HEK293T (cell line): ENCODE measurements at regions not wholly inside any gene's neighbourhood (a gene's known extent, or its start where the extent isn't known, plus 50 kb on each side); places are given as distances from the start of the nearest gene placed in this dataset.

Experiments
- ARNT ChIP-seq: fragments of 450-650 bp; IDR thresholded peaks from 2 replicates; pipeline ENCODE4 v1.6.1; 2017; ENCODE audit warnings: mild to moderate bottlenecking
- BHLHE40 ChIP-seq: fragments of 450-650 bp; IDR thresholded peaks from 2 replicates; pipeline ENCODE4 v1.6.1; 2016; ENCODE audit warnings: mild to moderate bottlenecking, moderate library complexity, borderline replicate concordance
- CTBP1 ChIP-seq: fragments of 450-650 bp; IDR thresholded peaks from 2 replicates; pipeline ENCODE4 v1.6.1; 2016; ENCODE audit warnings: borderline replicate concordance
- ELF4 ChIP-seq: fragments of 450-650 bp; IDR thresholded peaks from 2 replicates; pipeline ENCODE4 v1.6.1; 2017; ENCODE audit warnings: antibody characterized with exemption
- FOXA1 ChIP-seq: fragments of 450-650 bp; IDR thresholded peaks from 2 replicates; pipeline ENCODE4 v1.6.1; 2016; ENCODE audit warnings: mild to moderate bottlenecking
- FOXK2 ChIP-seq: fragments of 450-650 bp; IDR thresholded peaks from 2 replicates; pipeline ENCODE4 v1.6.1; 2016; ENCODE audit warnings: mild to moderate bottlenecking
- FOXM1 ChIP-seq: fragments of 450-650 bp; IDR thresholded peaks from 2 replicates; pipeline ENCODE4 v1.6.1; 2017; ENCODE audit warnings: mild to moderate bottlenecking, borderline replicate concordance
- HDGF ChIP-seq: fragments of 450-650 bp; IDR thresholded peaks from 2 replicates; pipeline ENCODE4 v1.6.1; 2017; ENCODE audit warnings: antibody characterized with exemption, borderline replicate concordance
- L3MBTL2 ChIP-seq: fragments of 450-650 bp; conservative IDR thresholded peaks from 2 replicates; pipeline ENCODE4 v1.6.1; 2016; ENCODE audit warnings: mild to moderate bottlenecking
- SP1 ChIP-seq: fragments of 450-650 bp; IDR thresholded peaks from 2 replicates; pipeline ENCODE4 v1.6.1; 2017
- SUZ12 ChIP-seq: fragments of 450-650 bp; IDR thresholded peaks from 2 replicates; pipeline ENCODE4 v1.6.1; 2016; ENCODE audit warnings: mild to moderate bottlenecking
- TARDBP ChIP-seq: fragments of 450-650 bp; IDR thresholded peaks from 2 replicates; pipeline ENCODE4 v1.6.1; 2016
- ZNF384 ChIP-seq: fragments of 450-650 bp; IDR thresholded peaks from 2 replicates; pipeline ENCODE4 v1.6.1; 2016

DNA sequence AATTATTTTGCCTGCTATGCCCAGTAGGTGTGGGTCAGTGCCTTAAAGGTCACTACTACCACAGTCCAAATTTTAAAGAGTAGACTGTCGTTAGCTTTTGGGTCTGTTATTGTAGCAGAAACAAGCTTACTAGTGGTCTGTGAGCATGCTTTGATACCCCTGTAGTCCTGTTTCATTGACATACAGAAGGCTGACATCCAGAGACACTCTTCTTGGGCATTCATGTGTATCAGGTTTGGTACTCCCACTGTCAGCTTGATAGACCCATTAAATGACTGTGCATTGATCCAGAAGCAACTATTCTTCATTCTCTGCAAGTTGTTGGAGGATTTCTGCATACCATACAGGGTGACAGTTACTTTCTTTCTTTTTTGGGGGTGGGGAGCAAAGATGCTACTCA is 884.4 kb upstream of the CELF2 start:
- no peak for TF ChIP-seq FOXK2
- no peak for TF ChIP-seq TARDBP
- no peak for TF ChIP-seq L3MBTL2
- TF ChIP-seq SUZ12 = no peak
- TF ChIP-seq FOXM1 = no peak
- no peak for TF ChIP-seq ARNT
- TF ChIP-seq FOXA1 = no peak
- no peak for TF ChIP-seq ELF4
- no peak for TF ChIP-seq SP1
- TF ChIP-seq ZNF384 = no peak
- TF ChIP-seq CTBP1 = no peak
- TF ChIP-seq HDGF = no peak
- no peak for TF ChIP-seq BHLHE40
